ENCODE measurements at regions not wholly inside any gene's neighbourhood (a gene's known extent, or its start where the extent isn't known, plus 50 kb on each side); places are given as distances from the start of the nearest gene placed in this dataset.

DNA sequence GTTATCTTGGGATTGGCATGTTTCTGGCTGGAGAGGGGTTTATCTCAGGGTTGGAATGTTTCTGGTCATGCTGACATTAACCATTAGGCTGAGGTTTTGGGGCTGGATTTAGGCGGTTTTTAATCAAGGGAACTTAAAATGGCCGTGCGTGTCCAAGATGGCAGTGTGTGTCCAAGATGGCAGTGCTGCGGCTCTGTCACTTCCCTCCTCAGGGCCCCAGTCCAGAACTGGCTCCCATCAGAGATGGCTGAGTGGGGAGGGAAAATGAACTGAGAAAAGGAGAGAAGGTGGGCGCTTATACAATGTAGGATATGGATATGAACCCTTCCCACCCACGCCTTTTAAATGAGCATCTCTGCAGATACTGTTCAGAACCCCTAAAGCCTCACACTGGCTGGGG is 175.5 kb upstream of the MYT1L start:
- no peak for ATAC-seq
- no peak overlapping the region for H3K4me3 ChIP-seq

DNA sequence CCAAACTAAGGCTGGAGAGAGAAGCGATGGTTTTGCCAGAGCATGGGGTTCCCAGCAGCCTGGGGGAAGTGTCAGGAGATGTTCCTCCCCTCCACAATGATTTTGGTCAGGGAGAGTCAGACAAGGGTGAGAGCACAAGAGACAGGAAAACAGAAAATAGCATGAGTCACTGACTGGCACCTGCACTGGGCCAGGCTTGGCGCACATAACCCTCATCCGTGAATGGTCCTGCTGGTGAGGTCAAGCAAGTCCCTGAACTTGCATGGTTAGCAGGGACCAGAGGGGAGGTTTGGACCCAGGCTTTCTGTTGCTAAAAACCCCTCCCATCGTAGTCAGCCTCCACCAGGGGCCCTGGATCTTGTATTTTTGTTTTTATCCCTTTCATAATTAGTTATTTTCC is 174.5 kb upstream of the MYT1L start:
- DNase-seq, result no peak
- H3K9me3 ChIP-seq, result peaks cover 54% of the 10 kb centered on the region
- H3K36me3 ChIP-seq (ENCODE audit: low read depth), result no peaks in the 10 kb centered on the region
- H3K4me3 ChIP-seq, result no peak overlapping the region
- H3K4me1 ChIP-seq (ENCODE audit: low read depth), result no peaks in the 10 kb centered on the region
- intact Hi-C loops (cut with DNase I, micrococcal nuclease), result no loop called here
- ATAC-seq, result no peak
- TF ChIP-seq, protein P1, sequence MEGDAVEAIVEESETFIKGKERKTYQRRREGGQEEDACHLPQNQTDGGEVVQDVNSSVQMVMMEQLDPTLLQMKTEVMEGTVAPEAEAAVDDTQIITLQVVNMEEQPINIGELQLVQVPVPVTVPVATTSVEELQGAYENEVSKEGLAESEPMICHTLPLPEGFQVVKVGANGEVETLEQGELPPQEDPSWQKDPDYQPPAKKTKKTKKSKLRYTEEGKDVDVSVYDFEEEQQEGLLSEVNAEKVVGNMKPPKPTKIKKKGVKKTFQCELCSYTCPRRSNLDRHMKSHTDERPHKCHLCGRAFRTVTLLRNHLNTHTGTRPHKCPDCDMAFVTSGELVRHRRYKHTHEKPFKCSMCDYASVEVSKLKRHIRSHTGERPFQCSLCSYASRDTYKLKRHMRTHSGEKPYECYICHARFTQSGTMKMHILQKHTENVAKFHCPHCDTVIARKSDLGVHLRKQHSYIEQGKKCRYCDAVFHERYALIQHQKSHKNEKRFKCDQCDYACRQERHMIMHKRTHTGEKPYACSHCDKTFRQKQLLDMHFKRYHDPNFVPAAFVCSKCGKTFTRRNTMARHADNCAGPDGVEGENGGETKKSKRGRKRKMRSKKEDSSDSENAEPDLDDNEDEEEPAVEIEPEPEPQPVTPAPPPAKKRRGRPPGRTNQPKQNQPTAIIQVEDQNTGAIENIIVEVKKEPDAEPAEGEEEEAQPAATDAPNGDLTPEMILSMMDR (IDR thresholded peaks at IDR 0.05), result no peak

More for the DNA sequence above, 175.5 kb upstream of the MYT1L start:
- no peak for DNase-seq
- Histone ChIP-seq H3K36me3 (ENCODE audit: low read depth) (no peaks in the 10 kb centered on the region), H3K4me1 (ENCODE audit: low read depth) (no peaks in the 10 kb centered on the region), H3K9me3 (peaks cover 49% of the 10 kb centered on the region)
- TF ChIP-seq, protein P1 (IDR thresholded peaks at IDR 0.05), result no peak
- intact Hi-C loops (cut with DNase I, micrococcal nuclease), result no loop called here

DNA sequence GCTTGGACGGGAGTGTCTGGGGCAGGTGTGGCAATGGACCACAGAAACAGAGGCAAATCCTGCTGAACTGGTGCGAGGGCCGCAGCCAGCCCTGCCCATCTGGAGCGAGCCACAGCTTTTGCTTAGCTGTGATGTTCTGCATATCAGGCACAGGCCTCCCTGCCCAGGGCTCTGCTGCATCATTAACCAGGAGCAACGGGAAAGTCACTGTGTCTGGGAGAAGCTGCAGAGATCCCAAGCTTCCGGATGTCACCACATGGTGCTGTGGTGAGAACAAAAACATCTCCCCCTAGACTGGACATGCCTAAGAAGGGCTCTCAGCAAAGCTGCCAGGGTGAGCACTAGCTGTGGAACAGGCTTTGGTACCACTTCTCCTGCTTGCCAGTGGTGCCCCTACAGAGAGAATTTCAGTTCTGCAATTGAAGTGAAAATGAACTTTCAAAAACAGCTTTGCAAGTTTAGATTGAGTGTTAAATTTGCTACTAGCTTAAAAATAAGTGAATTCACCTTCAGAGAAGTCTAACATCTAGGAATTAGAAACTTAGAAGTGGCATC is 172.9 kb upstream of the MYT1L start:
- H3K4me1 ChIP-seq (ENCODE audit: low read depth), result no peaks in the 10 kb centered on the region
- intact Hi-C loops (cut with DNase I, micrococcal nuclease), result no loop called here
- DNase-seq (no peak), ATAC-seq (no peak)
- TF ChIP-seq, protein P1 (IDR thresholded peaks at IDR 0.05), result no peak
- H3K9me3 ChIP-seq, result peaks cover 55% of the 10 kb centered on the region
- no peaks in the 10 kb centered on the region for H3K36me3 ChIP-seq (ENCODE audit: low read depth)
- H3K4me3 ChIP-seq, result no peak overlapping the region

DNA sequence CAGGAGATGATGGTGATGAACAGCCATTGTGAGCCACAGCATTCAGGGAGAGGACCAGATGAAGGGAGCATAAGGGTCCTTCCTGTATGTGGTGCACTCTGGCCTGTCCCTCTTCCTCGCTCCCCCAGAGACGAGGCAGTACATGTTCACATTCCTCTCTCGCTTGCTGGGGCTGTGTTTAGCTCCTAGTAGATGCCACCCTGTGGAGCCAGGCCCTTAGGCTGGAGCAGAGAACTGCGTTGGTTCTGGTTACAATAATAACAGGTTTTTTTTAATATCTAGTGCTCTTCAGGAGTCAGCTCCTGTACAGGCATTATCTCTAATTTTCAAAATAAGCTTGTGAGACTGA is 171.1 kb upstream of the MYT1L start:
- no peak for ATAC-seq
- intact Hi-C loops (cut with DNase I, micrococcal nuclease), result no loop called here

DNA sequence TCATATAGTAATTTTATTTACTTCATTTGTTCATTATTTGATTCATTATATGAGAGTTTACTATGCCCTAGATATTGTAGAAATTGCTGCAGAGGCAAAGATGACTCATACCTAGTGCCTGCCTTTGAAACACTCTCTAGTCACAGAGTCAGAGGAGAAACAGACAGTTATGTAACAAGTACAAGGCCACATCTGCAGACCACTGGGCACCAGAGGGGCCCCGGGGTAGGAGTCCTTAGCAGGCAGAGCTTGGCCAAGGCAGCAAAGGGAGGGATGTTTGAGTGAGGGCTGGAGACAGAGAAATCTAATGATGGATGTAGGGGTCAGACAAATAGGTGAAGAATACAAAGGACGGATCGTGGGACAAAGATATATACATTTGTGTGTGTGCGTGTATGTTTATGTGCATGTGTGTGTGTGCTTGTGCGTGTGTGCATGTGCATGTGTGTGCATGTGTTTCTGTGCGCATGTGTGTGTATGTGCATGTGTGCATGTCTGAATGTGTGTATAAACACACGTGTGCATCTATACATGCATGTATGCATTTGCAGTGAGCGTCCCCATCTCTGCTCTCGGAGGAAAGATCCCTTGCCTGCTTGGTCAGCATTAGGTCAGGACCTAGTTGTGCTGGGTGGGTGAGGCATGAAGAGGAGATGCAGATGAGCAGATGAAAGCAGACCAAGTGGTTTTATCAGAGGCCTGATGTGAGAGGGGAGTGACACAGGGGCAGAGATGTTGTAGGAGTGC is 170.6 kb upstream of the MYT1L start:
- intact Hi-C loops (cut with DNase I, micrococcal nuclease), result no loop called here
- DNase-seq, result no peak

More for the DNA sequence above, 171.1 kb upstream of the MYT1L start:
- H3K4me1 ChIP-seq (ENCODE audit: low read depth), result no peaks in the 10 kb centered on the region
- peaks cover 56% of the 10 kb centered on the region for H3K9me3 ChIP-seq
- TF ChIP-seq, protein P1 (IDR thresholded peaks at IDR 0.05), result no peak
- H3K36me3 ChIP-seq (ENCODE audit: low read depth), result no peaks in the 10 kb centered on the region
- DNase-seq, result no peak
- no peak overlapping the region for H3K4me3 ChIP-seq

More for the DNA sequence above, 170.6 kb upstream of the MYT1L start:
- TF ChIP-seq, protein P1 (IDR thresholded peaks at IDR 0.05), result no peak
- Histone ChIP-seq H3K4me1 (ENCODE audit: low read depth) (no peaks in the 10 kb centered on the region), H3K4me3 (no peak overlapping the region), H3K9me3 (peaks cover 52% of the 10 kb centered on the region), H3K36me3 (ENCODE audit: low read depth) (no peaks in the 10 kb centered on the region)
- no peak for ATAC-seq

Data from mucosa of descending colon (tissue), 3 donors.